ENCODE measurements at regions not wholly inside any gene's neighbourhood (a gene's known extent, or its start where the extent isn't known, plus 50 kb on each side); places are given as distances from the start of the nearest gene placed in this dataset.
A peak's percentile ranks its signal among the peaks of the same experiment; 100 is the strongest.
"Not testable (repeated sequence)": the region's sequence is repeated elsewhere in the genome, so short reads cannot be mapped to it uniquely, and the experiment has no call there.

DNA sequence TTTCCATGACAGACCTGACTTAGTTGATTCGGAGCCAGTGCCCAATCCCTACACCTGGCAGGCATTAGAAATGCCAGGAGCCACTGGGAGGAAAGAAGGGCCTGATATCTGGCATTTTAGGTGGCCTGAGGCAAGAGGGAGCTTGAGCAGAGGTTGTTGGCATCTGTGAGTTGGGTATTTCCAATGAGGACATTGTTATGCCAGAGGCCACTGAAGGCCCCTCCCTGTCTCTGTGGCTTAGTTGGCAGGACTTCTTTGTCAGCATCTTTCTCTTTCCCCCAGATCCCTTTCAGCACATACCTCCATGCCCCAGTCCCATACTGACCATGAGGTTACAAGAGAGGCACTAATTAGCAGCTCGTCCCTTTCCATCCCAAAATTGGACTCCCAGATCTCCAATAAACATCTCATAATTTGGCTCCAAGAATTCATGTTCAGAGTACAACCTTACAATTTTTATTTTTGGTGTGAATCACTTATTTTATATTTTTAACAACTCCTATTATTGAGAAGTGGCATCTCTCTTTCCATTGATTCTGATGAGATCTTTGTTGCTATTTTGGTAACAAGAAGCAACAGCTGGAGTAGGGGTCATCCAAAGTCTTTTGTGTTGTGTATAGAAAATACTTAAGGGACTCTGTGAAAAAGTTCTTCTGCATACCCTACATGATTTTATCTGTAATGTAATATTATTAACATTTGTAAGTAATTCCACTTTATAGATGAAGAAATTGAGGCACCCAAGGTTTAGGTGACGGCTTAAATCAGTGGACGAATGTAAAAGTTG lies 68.6 kb upstream of the MAP3K1 start:
- POLR2A ChIA-PET, result no interaction called here
- intact Hi-C loops (cut with DNase I, micrococcal nuclease), result no loop called here
- DNase-seq (no peak), ATAC-seq (no peak)
- no peaks in the 10 kb centered on the region for H3K36me3 Mint-ChIP-seq (ENCODE audit: low read depth)
- H3K27me3 Mint-ChIP-seq, result no peaks in the 10 kb centered on the region
- H3K4me1 Mint-ChIP-seq, result no peaks in the 10 kb centered on the region
- CTCF ChIA-PET, result interaction anchor here (0.5 to 1.6 kb wide), 3 partner anchors 11 to 255 kb away, joined by 3 read pairs; no protein-coding TSS in a partner anchor
- H3K27ac Mint-ChIP-seq, result no peak overlapping the region
- H3K4me3 Mint-ChIP-seq, result no peak overlapping the region
- H3K9me3 Mint-ChIP-seq (ENCODE audit: low read depth), result no peaks in the 10 kb centered on the region

DNA sequence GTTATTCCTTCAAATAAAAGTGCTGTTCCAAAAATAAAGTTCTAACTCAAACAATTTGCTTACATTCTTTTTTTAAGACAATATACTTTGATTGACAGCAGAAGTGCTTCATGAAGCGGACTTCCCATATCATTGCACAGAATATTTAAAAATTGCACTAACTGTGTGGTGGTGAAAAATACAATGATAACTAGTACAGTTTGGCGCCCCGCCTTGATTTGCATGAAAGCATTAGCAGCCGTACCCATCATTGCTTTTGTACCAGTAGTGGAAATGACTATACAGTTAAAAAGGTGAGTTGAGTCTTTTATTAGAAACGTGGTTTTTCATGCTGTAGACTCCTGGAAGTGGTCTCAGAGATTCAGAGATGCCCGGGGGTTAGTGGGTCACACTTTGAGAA lies 69.5 kb upstream of the MAP3K1 start:
- H3K36me3 Mint-ChIP-seq (ENCODE audit: low read depth), result no peaks in the 10 kb centered on the region
- DNase-seq, result no peak

GRCh38 chr5:56740868-56741267 lies 74.5 kb upstream of the MAP3K1 start:
- DNase-seq (no peak), ATAC-seq (no peak)
- Mint-ChIP-seq H3K4me1 (peaks cover 23% of the 10 kb centered on the region), H3K27me3 (no peaks in the 10 kb centered on the region), H3K36me3 (ENCODE audit: low read depth) (no peaks in the 10 kb centered on the region), H3K9me3 (ENCODE audit: low read depth) (no peaks in the 10 kb centered on the region), H3K4me3 (no peak overlapping the region), H3K27ac (no peak overlapping the region)
- intact Hi-C loops (cut with DNase I, micrococcal nuclease), result no loop called here
- ChIA-PET CTCF (no interaction called here), POLR2A (interaction anchor here (0.6 kb wide), 1 partner anchor 106 kb away, joined by 8 read pairs; no protein-coding TSS in a partner anchor)

More for the DNA sequence above, 69.5 kb upstream of the MAP3K1 start:
- no peaks in the 10 kb centered on the region for H3K4me1 Mint-ChIP-seq
- POLR2A ChIA-PET, result no interaction called here
- H3K9me3 Mint-ChIP-seq (ENCODE audit: low read depth), result no peaks in the 10 kb centered on the region
- no peak for ATAC-seq
- H3K27me3 Mint-ChIP-seq, result no peaks in the 10 kb centered on the region
- no peak overlapping the region for H3K4me3 Mint-ChIP-seq
- CTCF ChIA-PET, result interaction anchor here (0.5 kb wide), 1 partner anchor 254 kb away, joined by 3 read pairs; no protein-coding TSS in a partner anchor
- intact Hi-C loops (cut with DNase I, micrococcal nuclease), result no loop called here
- H3K27ac Mint-ChIP-seq, result no peak overlapping the region

DNA sequence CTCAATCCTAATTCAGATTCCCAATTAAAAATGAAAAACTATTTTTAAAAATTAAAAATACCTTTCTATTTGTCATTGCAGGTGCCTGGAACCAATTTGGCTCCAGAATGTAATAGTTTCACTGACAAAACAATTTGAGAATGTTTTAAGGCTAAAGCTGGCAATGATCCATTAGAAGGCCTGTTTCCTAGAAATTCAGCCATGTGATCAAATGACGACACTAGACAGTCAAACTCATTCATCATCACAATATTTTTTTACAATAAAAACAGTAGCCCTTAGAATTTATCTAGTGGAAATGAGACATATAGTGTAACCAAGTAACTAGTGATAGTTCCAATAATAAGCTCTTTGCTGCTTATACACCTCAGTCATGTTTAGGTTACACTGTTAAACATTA lies 75.4 kb upstream of the MAP3K1 start:
- POLR2A ChIA-PET, result no interaction called here
- no peak for DNase-seq
- Mint-ChIP-seq H3K4me1 (peaks cover 27% of the 10 kb centered on the region), H3K9me3 (ENCODE audit: low read depth) (no peaks in the 10 kb centered on the region), H3K27me3 (no peaks in the 10 kb centered on the region), H3K36me3 (ENCODE audit: low read depth) (no peaks in the 10 kb centered on the region), H3K4me3 (no peak overlapping the region), H3K27ac (no peak overlapping the region)
- intact Hi-C loops (cut with DNase I, micrococcal nuclease), result no loop called here
- CTCF ChIA-PET, result no interaction called here
- no peak for ATAC-seq

DNA sequence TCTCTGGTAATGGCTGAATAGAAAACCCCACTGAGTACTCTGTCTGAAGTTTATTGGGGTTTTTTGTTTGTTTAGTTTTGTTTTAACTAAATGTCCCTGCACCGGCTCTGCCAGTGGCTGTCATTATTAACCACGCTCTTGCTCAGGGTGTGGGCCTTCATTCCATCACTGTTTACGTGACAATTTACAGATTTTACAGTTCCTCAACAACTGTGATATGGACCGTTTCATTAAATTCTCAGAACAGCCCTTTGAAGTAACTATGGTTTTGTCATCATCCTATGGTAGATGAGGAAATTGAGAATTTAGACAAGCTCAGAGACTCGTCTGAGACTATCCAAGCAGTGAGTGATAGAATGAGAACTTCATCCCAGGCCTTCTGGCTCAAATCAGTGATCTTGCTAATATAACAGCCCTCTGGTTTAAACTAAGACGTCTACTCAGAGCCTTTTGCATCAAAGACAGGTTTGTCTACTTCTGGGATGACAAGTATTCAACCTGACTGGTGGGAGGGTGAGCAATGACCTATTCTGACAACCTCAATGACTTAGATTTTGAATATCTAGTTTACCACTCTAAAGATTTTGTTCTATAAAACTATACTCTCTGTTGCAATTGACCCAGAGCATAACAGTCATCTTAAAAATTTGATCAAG lies 77.3 kb upstream of the MAP3K1 start:
- CTCF ChIA-PET, result interaction anchor here (0.9 to 2.1 kb wide), 2 partner anchors 11 to 100 kb away, joined by 3 to 10 read pairs; no protein-coding TSS in a partner anchor
- Mint-ChIP-seq H3K36me3 (ENCODE audit: low read depth) (no peaks in the 10 kb centered on the region), H3K27me3 (no peaks in the 10 kb centered on the region), H3K9me3 (ENCODE audit: low read depth) (no peaks in the 10 kb centered on the region), H3K4me1 (peaks cover 35% of the 10 kb centered on the region), H3K27ac (no peak overlapping the region), H3K4me3 (no peak overlapping the region)
- intact Hi-C loops (cut with DNase I, micrococcal nuclease), result no loop called here
- DNase-seq, result peak; percentile 7
- POLR2A ChIA-PET, result no interaction called here
- peak; percentile 70 for ATAC-seq

DNA sequence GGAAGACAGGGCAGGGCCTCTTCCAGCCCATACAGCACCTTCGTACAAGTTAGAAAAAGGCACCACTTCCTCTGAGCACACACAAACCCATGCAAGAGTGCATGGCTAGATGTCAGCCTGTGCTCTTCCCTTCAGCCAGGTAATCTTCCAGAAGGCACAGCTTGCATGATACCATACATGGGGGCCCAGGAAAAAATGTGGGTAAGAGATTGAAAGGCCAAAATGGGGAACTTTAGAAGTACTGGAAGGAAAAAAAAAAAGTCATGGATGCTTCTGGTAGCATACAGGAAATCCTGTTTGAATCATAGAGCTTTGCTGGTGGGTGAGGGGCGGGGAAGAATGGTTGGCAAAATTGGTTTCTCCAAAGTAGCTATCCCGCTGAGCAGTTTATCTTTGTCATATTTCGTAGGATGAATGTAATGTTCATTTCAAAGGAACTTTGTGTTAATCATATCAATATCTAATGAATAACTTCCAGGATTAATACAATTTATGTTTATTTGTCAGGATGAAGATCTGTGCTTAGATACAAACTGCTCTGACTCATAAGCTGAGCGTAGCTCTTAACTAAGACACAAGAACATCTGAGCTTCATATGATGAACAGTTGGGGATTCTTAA lies 78.2 kb upstream of the MAP3K1 start:
- ATAC-seq, result peak; percentile 47
- Mint-ChIP-seq H3K27me3 (no peaks in the 10 kb centered on the region), H3K4me1 (peaks cover 35% of the 10 kb centered on the region), H3K4me3 (no peak overlapping the region), H3K9me3 (ENCODE audit: low read depth) (no peaks in the 10 kb centered on the region), H3K27ac (peak overlapping the region; percentile 81), H3K36me3 (ENCODE audit: low read depth) (no peaks in the 10 kb centered on the region)
- CTCF ChIA-PET, result interaction anchor here (0.6 to 2.1 kb wide), 5 partner anchors 10 to 473 kb away, joined by 3 to 10 read pairs (median 6); no protein-coding TSS in a partner anchor
- POLR2A ChIA-PET, result no interaction called here
- intact Hi-C loops (cut with DNase I, micrococcal nuclease), result no loop called here
- DNase-seq, result peak; percentile 33

DNA sequence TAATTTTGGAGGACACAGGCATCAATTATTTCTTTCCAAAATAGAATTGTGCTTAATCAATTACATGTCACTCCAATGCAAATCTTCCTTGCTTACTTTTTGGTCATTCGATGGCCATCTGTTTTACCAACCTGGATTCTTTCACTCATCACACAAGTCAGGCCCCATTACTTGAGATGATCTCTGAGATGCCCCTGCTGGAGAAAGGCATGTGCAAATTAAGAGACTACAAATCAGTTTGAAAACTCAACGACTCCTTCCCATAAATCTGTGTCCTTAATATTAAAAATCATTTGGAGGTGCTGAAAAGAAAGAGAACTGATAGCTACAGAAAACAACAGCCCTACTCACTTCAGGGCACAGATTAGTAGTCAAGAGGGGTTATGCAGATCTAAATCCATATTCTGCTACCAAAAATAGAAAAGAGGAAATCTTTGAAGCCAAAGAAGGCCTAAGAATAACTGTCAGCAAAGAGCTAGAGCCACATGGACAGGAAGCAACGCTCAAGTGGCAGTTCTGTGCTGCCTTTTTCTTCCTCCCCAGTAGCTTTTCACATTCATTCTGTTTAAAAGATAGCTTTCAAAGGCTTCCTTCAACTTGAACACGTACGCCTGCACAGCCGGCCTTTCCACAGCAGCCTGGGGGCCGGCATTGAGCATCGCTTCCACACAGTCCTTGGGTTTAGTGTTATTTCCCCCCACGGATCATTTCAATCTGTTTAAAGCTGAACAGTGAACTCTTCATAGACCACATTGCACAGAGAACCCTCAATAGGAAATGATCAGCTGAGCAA lies 79.3 kb upstream of the MAP3K1 start:
- Mint-ChIP-seq H3K4me1 (peaks cover 35% of the 10 kb centered on the region), H3K27me3 (no peaks in the 10 kb centered on the region), H3K4me3 (no peak overlapping the region), H3K27ac (peak overlapping the region; percentile 81), H3K9me3 (ENCODE audit: low read depth) (no peaks in the 10 kb centered on the region), H3K36me3 (ENCODE audit: low read depth) (no peaks in the 10 kb centered on the region)
- DNase-seq (no peak), ATAC-seq (peak; percentile 60)
- intact Hi-C loops (cut with DNase I, micrococcal nuclease), result no loop called here
- CTCF ChIA-PET, result interaction anchor here (0.6 to 2.1 kb wide), 6 partner anchors 11 to 127 kb away, joined by 3 to 10 read pairs (median 3); no protein-coding TSS in a partner anchor
- POLR2A ChIA-PET, result no interaction called here

- H3K36me3 Mint-ChIP-seq (ENCODE audit: low read depth), result no peaks in the 10 kb centered on the region
These were observed 81.2 kb upstream of the MAP3K1 start for GRCh38 chr5:56734091-56734694.

GRCh38 chr5:56733580-56733979 lies 81.8 kb upstream of the MAP3K1 start:
- H3K36me3 Mint-ChIP-seq (ENCODE audit: low read depth), result no peaks in the 10 kb centered on the region
- H3K27me3 Mint-ChIP-seq, result no peaks in the 10 kb centered on the region
- DNase-seq (no peak), ATAC-seq (no peak)
- CTCF ChIA-PET, result interaction anchor here (0.6 to 1.1 kb wide), 3 partner anchors 49 to 167 kb away, joined by 3 read pairs; no protein-coding TSS in a partner anchor
- POLR2A ChIA-PET, result no interaction called here
- H3K27ac Mint-ChIP-seq, result no peak overlapping the region
- H3K4me1 Mint-ChIP-seq, result peaks cover 37% of the 10 kb centered on the region
- intact Hi-C loops (cut with DNase I, micrococcal nuclease), result no loop called here
- no peaks in the 10 kb centered on the region for H3K9me3 Mint-ChIP-seq (ENCODE audit: low read depth)
- H3K4me3 Mint-ChIP-seq, result no peak overlapping the region

More at GRCh38 chr5:56734091-56734694, 81.2 kb upstream of the MAP3K1 start:
- Mint-ChIP-seq H3K4me1 (peaks cover 37% of the 10 kb centered on the region), H3K4me3 (no peak overlapping the region), H3K27me3 (no peaks in the 10 kb centered on the region), H3K9me3 (ENCODE audit: low read depth) (no peaks in the 10 kb centered on the region), H3K27ac (no peak overlapping the region)
- DNase-seq (no peak), ATAC-seq (no peak)
- intact Hi-C loops (cut with DNase I, micrococcal nuclease), result no loop called here
- ChIA-PET POLR2A (no interaction called here), CTCF (interaction anchor here (0.6 to 1.1 kb wide), 2 partner anchors 50 to 166 kb away, joined by 3 read pairs; no protein-coding TSS in a partner anchor)

- Mint-ChIP-seq H3K27ac (no peak overlapping the region), H3K27me3 (no peaks in the 10 kb centered on the region), H3K9me3 (ENCODE audit: low read depth) (no peaks in the 10 kb centered on the region), H3K4me3 (no peak overlapping the region), H3K4me1 (peaks cover 27% of the 10 kb centered on the region), H3K36me3 (ENCODE audit: low read depth) (no peaks in the 10 kb centered on the region)
- ChIA-PET POLR2A (interaction anchor here (0.6 kb wide), 1 partner anchor 77 kb away, joined by 4 read pairs; no protein-coding TSS in a partner anchor), CTCF (interaction anchor here (0.6 kb wide), 1 partner anchor 92 kb away, joined by 3 read pairs; no protein-coding TSS in a partner anchor)
- ATAC-seq (no peak), DNase-seq (no peak)
- intact Hi-C loops (cut with DNase I, micrococcal nuclease), result no loop called here
These were observed 83.2 kb upstream of the MAP3K1 start for GRCh38 chr5:56732121-56732520.

DNA sequence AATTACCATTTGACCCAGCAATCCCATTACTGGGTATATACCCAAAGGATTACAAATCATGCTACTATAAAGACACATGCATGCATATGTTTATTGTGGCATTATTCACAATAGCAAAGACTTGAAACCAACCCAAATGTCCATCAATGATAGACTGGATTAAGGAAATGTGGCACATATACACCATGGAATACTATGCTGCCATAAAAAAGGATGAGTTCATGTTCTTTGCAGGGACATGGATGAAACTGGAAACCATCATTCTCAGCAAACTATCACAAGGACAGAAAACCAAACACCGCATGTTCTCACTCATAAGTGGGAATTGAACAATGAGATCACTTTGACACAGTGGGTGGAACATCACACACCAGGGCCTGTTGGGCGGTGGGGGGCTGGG lies 83.9 kb upstream of the MAP3K1 start:
- H3K27ac Mint-ChIP-seq; H3K27me3 Mint-ChIP-seq; POLR2A ChIA-PET; H3K36me3 Mint-ChIP-seq (ENCODE audit: low read depth); H3K9me3 Mint-ChIP-seq (ENCODE audit: low read depth); ATAC-seq; DNase-seq; H3K4me3 Mint-ChIP-seq; intact Hi-C loops (cut with DNase I, micrococcal nuclease); CTCF ChIA-PET: not testable (repeated sequence)
- H3K4me1 Mint-ChIP-seq, result peaks cover 20% of the 10 kb centered on the region

All from activated CD4-positive, alpha-beta T cell treated with anti-CD3 and anti-CD28 coated beads for 36 hours (primary cell).